ENCODE measurements at regions not wholly inside any gene's neighbourhood (a gene's known extent, or its start where the extent isn't known, plus 50 kb on each side); places are given as distances from the start of the nearest gene placed in this dataset.

DNA sequence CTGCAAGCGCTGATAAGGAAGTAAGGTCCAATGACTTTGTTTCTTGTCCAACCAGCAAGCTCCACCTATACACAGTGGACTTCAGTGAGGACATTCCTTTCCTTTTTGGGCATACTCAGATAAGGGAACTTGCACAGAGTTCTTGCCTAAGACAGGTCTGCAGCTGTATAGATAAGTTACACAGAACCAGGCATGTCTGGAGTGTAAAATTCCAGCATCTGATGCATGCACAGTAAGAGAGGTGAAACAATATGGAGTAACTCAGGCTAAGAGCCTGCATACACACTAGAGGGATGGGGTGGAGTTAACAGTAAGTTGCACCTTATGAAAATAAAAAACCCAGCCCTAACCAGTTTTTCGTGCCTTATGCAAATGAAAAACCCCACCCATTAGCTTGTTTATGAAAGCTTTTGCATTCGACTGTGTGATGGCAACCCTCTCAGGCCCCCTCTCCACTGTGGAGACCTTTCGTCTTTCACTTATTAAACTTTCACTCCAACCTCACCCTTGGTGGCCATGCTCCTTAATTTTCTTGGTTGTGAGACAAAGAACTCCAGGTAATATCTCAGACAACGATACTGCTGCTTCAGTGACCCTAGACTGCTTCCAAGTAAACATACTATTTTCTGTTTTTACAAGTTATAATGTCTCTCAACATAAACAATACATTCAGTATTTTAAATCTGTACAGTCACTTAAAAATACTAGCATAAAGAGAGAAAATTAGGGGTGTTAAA, 2859.0 kb upstream of the PCDH20 start:
- TF ChIP-seq MAX (IDR thresholded peaks at IDR 0.05) = no peak
- TF ChIP-seq, protein P1, sequence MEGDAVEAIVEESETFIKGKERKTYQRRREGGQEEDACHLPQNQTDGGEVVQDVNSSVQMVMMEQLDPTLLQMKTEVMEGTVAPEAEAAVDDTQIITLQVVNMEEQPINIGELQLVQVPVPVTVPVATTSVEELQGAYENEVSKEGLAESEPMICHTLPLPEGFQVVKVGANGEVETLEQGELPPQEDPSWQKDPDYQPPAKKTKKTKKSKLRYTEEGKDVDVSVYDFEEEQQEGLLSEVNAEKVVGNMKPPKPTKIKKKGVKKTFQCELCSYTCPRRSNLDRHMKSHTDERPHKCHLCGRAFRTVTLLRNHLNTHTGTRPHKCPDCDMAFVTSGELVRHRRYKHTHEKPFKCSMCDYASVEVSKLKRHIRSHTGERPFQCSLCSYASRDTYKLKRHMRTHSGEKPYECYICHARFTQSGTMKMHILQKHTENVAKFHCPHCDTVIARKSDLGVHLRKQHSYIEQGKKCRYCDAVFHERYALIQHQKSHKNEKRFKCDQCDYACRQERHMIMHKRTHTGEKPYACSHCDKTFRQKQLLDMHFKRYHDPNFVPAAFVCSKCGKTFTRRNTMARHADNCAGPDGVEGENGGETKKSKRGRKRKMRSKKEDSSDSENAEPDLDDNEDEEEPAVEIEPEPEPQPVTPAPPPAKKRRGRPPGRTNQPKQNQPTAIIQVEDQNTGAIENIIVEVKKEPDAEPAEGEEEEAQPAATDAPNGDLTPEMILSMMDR (IDR thresholded peaks at IDR 0.05 in 2 of 3, conservative IDR thresholded peaks at IDR 0.05 in 1 of 3; ENCODE audit: borderline replicate concordance in 1 of 3, insufficient read depth in 1 of 3, low read depth in 2 of 3, low read length in 2 of 3) = no peak
- TF ChIP-seq, protein P2, sequence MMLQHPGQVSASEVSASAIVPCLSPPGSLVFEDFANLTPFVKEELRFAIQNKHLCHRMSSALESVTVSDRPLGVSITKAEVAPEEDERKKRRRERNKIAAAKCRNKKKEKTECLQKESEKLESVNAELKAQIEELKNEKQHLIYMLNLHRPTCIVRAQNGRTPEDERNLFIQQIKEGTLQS (IDR thresholded peaks at IDR 0.05) = no peak
- no peak for TF ChIP-seq SRF (IDR thresholded peaks at IDR 0.05; ENCODE audit: low read depth)

Measured in HCT116 (cell line).